ENCODE measurements at regions not wholly inside any gene's neighbourhood (a gene's known extent, or its start where the extent isn't known, plus 50 kb on each side); places are given as distances from the start of the nearest gene placed in this dataset.

DNA sequence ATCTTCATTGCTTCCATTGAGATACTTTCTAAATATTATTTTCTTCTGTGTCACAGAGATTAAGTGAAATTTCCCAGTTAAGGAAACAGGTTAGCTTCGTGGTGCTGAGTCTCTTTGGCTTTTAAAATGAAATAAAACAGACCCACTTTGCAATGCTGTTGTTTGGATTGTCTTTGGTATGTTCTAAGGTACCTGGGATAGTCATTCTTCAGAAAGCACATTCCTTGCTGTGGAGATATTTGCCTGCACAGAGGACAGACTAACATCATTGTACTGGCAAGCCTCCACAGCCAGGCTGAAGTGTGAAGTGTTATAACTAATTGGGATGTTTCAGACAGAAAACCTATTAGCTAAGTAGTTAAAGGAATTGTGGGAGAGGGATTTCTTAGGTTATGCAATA lies 148.8 kb upstream of the EPHA7 start:
- no peak for TF ChIP-seq POLR2A (IDR thresholded peaks at IDR 0.05)
- no peak for TF ChIP-seq CTCF (IDR thresholded peaks at IDR 0.05)
